ENCODE measurements at regions not wholly inside any gene's neighbourhood (a gene's known extent, or its start where the extent isn't known, plus 50 kb on each side); places are given as distances from the start of the nearest gene placed in this dataset.

DNA sequence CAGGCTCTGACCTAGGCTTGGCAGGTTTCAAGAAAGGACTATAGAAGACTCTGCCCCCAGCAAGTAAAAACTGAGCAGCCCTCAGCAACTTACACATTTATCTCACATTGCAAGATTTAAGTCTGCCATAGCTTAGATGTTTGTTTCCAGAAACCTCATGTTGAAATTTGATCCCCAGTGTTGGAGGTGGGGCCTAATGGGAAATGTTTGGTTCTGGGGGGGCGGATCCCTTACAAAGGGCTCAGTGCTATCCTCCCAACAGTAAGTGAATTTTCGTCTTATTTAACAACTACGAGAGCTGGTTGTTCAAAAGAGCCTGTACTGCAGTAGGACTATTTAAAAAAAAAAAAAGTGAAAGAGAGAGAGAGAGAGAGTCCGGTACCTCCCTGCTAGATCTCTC, 125.2 kb upstream of the PROK2 start:
- TF ChIP-seq, protein P1, sequence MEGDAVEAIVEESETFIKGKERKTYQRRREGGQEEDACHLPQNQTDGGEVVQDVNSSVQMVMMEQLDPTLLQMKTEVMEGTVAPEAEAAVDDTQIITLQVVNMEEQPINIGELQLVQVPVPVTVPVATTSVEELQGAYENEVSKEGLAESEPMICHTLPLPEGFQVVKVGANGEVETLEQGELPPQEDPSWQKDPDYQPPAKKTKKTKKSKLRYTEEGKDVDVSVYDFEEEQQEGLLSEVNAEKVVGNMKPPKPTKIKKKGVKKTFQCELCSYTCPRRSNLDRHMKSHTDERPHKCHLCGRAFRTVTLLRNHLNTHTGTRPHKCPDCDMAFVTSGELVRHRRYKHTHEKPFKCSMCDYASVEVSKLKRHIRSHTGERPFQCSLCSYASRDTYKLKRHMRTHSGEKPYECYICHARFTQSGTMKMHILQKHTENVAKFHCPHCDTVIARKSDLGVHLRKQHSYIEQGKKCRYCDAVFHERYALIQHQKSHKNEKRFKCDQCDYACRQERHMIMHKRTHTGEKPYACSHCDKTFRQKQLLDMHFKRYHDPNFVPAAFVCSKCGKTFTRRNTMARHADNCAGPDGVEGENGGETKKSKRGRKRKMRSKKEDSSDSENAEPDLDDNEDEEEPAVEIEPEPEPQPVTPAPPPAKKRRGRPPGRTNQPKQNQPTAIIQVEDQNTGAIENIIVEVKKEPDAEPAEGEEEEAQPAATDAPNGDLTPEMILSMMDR (IDR thresholded peaks at IDR 0.05), result no peak
- TF ChIP-seq EZH2 (IDR thresholded peaks at IDR 0.05) (no peak), EZH2phosphoT487 (IDR thresholded peaks at IDR 0.05) (no peak)
